A673 (cell line): ENCODE measurements at regions not wholly inside any gene's neighbourhood (a gene's known extent, or its start where the extent isn't known, plus 50 kb on each side); places are given as distances from the start of the nearest gene placed in this dataset.

ENCODE experiments used
- BruUV-seq: library from RNA; stranded (reverse); fragments of 400-500 nt; replicated peaks from 2 replicates; lab custom pipeline; 2021; lab: Mats Ljungman, UMichigan
- CTCF ChIA-PET: fragments of 300-600 bp; sonication (Branson Sonifier 250); formaldehyde crosslinking; loops from one replicate; lab custom pipeline; 2022; ENCODE audit warnings: antibody characterized with exemption; lab: Charles Lee
- POLR2A ChIA-PET: fragments of 300-600 bp; sonication (Branson Sonifier 250); formaldehyde crosslinking; loops from one replicate; lab custom pipeline; 2022; ENCODE audit warnings: antibody characterized with exemption; ENCODE audit not compliant: low non-redundant PET; lab: Charles Lee
- DNase-seq: peaks from one replicate; pipeline ENCODE4 v3.0.0-alpha.2; 2015; ENCODE audit warnings: low spot score
- H3K27ac ChIP-seq: fragments of 200-600 bp; sonication (generic); 2 replicates; pipeline ENCODE4 v1.5.1; 2016; ENCODE audit warnings: mixed run types, low read depth, mild to moderate bottlenecking, mixed read lengths, antibody characterized with exemption, low read length; ENCODE audit not compliant: poor library complexity, severe bottlenecking
- H3K27me3 ChIP-seq: fragments of 200-600 bp; sonication (generic); replicated peaks from 2 replicates; pipeline ENCODE4 v1.6.1; 2017; ENCODE audit warnings: mixed run types, low read depth, mild to moderate bottlenecking, mixed read lengths, antibody characterized with exemption, low read length; ENCODE audit not compliant: insufficient read depth, poor library complexity
- H3K36me3 ChIP-seq: fragments of 200-600 bp; sonication (generic); 2 replicates; pipeline ENCODE4 v1.6.1; 2016; ENCODE audit warnings: mixed run types, mild to moderate bottlenecking, mixed read lengths, antibody characterized with exemption, low read length; ENCODE audit not compliant: insufficient read depth, poor library complexity, severe bottlenecking
- H3K4me1 ChIP-seq: fragments of 200-600 bp; sonication (generic); 2 replicates; pipeline ENCODE4 v1.6.1; 2017; ENCODE audit warnings: mixed run types, mild to moderate bottlenecking, mixed read lengths, antibody characterized with exemption, low read length; ENCODE audit not compliant: insufficient read depth, poor library complexity, severe bottlenecking
- H3K4me3 ChIP-seq: fragments of 200-600 bp; sonication (generic); 2 replicates; pipeline ENCODE4 v1.5.1; 2016; ENCODE audit warnings: low read depth, mixed run types, mild to moderate bottlenecking, mixed read lengths, low read length; ENCODE audit not compliant: poor library complexity, severe bottlenecking
- H3K9me3 ChIP-seq: fragments of 200-600 bp; sonication (generic); 2 replicates; pipeline ENCODE4 v1.6.1; 2016; ENCODE audit warnings: mixed run types, low read depth, mild to moderate bottlenecking, mixed read lengths, antibody characterized with exemption, low read length; ENCODE audit not compliant: poor library complexity, severe bottlenecking
- CTCF ChIP-seq: fragments of 300-800, 200-600 bp; sonication (generic); conservative IDR thresholded peaks from 2 replicates; pipeline ENCODE4 v1.5.1; 2017; ENCODE audit warnings: low read depth, mild to moderate bottlenecking, antibody characterized with exemption, low read length, moderate library complexity, mixed read lengths
- EZH2 ChIP-seq: fragments of 200-600 bp; sonication (generic); IDR thresholded peaks from 2 replicates; pipeline ENCODE4 v1.6.1; 2017; ENCODE audit warnings: borderline replicate concordance, low read depth, mild to moderate bottlenecking, mixed read lengths, antibody characterized with exemption, low read length; ENCODE audit not compliant: poor library complexity, severe bottlenecking
- intact Hi-C: fragments of 100-400 bp; cut with micrococcal nuclease; formaldehyde crosslinking; loops from one replicate; pipeline ENCODE4 v1.10.0; 2022; ENCODE audit not compliant: unreplicated experiment

- no peak overlapping the region for H3K4me3 ChIP-seq
- no peaks in the 10 kb centered on the region for H3K36me3 ChIP-seq
- DNase-seq, result no peak
- no peak overlapping the region for H3K27ac ChIP-seq
- peaks cover 3% of the 10 kb centered on the region for H3K9me3 ChIP-seq
- ChIA-PET CTCF (no interaction called here), POLR2A (no interaction called here)
- intact Hi-C loops, result no loop called here
- TF ChIP-seq CTCF, result no peak
- no peaks in the 10 kb centered on the region for H3K27me3 ChIP-seq
- no peaks in the 10 kb centered on the region for H3K4me1 ChIP-seq
- BruUV-seq, result no TSS peak
Observed at GRCh38 chr2:117273009-117273671, 541.4 kb upstream of the DDX18 start.

GRCh38 chr2:117293012-117293411, 521.5 kb upstream of the DDX18 start:
- Histone ChIP-seq H3K4me1 (no peaks in the 10 kb centered on the region), H3K4me3 (no peak overlapping the region), H3K36me3 (no peaks in the 10 kb centered on the region), H3K27ac (no peak overlapping the region), H3K9me3 (peaks cover 7% of the 10 kb centered on the region), H3K27me3 (no peaks in the 10 kb centered on the region)
- DNase-seq, result no peak
- ChIA-PET POLR2A (no interaction called here), CTCF (no interaction called here)
- intact Hi-C loops, result no loop called here
- TF ChIP-seq CTCF, result no peak
- no peak for TF ChIP-seq EZH2
- no TSS peak for BruUV-seq

GRCh38 chr2:117299451-117299850, 515.0 kb upstream of the DDX18 start:
- Histone ChIP-seq H3K27me3 (no peaks in the 10 kb centered on the region), H3K4me3 (no peak overlapping the region), H3K27ac (no peak overlapping the region), H3K4me1 (no peaks in the 10 kb centered on the region), H3K36me3 (no peaks in the 10 kb centered on the region), H3K9me3 (peaks cover 8% of the 10 kb centered on the region)
- intact Hi-C loops, result no loop called here
- no TSS peak for BruUV-seq
- no peak for TF ChIP-seq CTCF
- TF ChIP-seq EZH2, result no peak
- ChIA-PET CTCF (no interaction called here), POLR2A (no interaction called here)
- no peak for DNase-seq
